Stimulated activated memory B cell treated with anti-CD40 and anti-IgM and Interleukin-4, amounts not matched to agents 10 μg/mL and 1 μg/mL and 100 μg/mL, for 72 hours (primary cell): ENCODE measurements at regions not wholly inside any gene's neighbourhood (a gene's known extent, or its start where the extent isn't known, plus 50 kb on each side); places are given as distances from the start of the nearest gene placed in this dataset.

ENCODE experiments used
- ATAC-seq: fragments of 150-1000 bp; cut with Tn5 transposase; 2 replicates; pipeline ENCODE4 v1.10.0; 2021
- H3K27ac Mint-ChIP-seq: one replicate; pipeline ENCODE4 v1.8.0; 2022; ENCODE audit warnings: mild to moderate bottlenecking, mixed read lengths
- H3K27me3 Mint-ChIP-seq: one replicate; pipeline ENCODE4 v1.8.0; 2022; ENCODE audit warnings: mixed read lengths
- H3K36me3 Mint-ChIP-seq: one replicate; pipeline ENCODE4 v1.8.0; 2022; ENCODE audit warnings: mixed read lengths
- H3K4me1 Mint-ChIP-seq: one replicate; pipeline ENCODE4 v1.8.0; 2022; ENCODE audit warnings: mixed read lengths
- H3K4me3 Mint-ChIP-seq: one replicate; pipeline ENCODE4 v1.8.0; 2022; ENCODE audit warnings: mild to moderate bottlenecking, moderate library complexity, mixed read lengths
- H3K9me3 Mint-ChIP-seq: one replicate; pipeline ENCODE4 v1.8.0; 2022; ENCODE audit warnings: mixed read lengths

DNA sequence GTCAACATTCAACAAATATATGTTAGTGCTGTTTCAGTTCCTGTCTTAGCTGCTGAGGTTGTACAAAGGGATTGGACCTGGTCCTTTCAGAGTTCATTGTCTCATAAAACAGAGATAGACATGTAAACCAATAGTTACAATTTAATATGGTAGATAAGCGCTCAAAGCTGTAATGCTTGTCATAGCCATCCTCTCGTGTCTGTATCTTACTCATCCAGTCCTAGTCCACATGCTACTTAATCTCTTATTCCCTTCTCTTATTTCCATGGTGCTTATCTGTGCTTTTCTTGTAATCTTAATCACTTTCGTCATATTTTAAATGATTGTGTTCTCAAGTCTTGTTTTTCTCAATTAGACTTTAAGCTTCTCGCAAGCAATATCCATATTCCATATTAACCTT is 185.2 kb upstream of the OBI1 start:
- H3K36me3 Mint-ChIP-seq = no peaks in the 10 kb centered on the region
- no peaks in the 10 kb centered on the region for H3K9me3 Mint-ChIP-seq
- H3K27me3 Mint-ChIP-seq = peaks cover 10% of the 10 kb centered on the region
- H3K4me1 Mint-ChIP-seq = no peaks in the 10 kb centered on the region
- ATAC-seq = no peak
- H3K4me3 Mint-ChIP-seq = no peak overlapping the region
- H3K27ac Mint-ChIP-seq = no peak overlapping the region

DNA sequence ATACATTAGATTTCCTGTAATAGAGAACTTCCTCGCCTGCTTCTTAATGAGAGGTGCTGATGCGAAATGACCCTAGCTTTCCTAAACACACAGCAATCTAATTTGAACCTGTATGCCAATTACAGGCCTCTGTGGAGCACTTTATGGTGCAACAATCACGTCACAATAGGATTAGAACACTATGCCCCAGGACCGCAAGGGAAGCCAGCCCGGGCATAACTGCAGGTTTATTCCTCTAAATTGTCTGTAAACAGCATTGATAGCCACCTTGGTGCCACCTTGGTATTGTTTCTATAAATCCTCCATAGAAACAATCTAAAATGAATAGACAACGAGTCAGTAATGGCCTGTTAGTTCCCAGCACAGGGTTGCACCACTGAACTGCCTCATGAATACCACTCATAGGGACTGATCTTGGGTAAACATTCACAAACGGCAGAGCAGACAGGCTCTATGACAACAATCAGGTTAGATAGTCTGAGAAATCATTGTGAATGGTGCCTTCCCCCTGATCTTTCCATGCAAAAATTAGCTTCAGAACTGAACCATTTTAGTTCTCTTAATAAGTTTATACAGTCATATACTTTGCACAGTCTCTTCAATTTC is 182.5 kb upstream of the OBI1 start:
- H3K36me3 Mint-ChIP-seq = no peaks in the 10 kb centered on the region
- no peaks in the 10 kb centered on the region for H3K9me3 Mint-ChIP-seq
- H3K4me1 Mint-ChIP-seq = no peaks in the 10 kb centered on the region
- no peak overlapping the region for H3K4me3 Mint-ChIP-seq
- no peak for ATAC-seq
- no peak overlapping the region for H3K27ac Mint-ChIP-seq
- peaks cover 10% of the 10 kb centered on the region for H3K27me3 Mint-ChIP-seq

DNA sequence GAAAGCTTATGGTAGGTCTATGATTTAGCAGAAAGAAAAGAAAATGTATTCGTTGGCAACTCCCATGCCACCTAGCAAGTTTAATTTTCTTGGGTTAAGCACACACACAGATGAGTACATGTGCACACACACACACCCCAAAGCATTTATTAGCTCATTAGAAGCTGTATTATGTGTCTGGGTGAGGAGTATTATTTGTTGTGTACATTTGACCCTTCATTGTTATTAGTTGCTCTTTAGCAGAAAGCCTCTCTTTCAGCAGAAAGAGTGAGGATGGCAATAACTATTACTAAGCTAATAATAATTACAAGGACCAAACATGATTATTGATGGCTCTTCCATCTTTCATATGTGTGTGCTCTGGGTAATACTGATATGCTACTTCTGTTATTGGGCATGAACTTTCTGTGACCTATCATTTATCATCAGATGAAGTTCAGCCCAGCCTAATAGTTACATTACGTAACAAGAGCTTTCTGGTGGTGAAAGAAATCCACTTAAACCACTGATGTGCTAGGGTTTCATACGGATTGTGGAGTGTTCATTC is 177.4 kb upstream of the OBI1 start:
- no peaks in the 10 kb centered on the region for H3K27me3 Mint-ChIP-seq
- ATAC-seq = no peak

DNA sequence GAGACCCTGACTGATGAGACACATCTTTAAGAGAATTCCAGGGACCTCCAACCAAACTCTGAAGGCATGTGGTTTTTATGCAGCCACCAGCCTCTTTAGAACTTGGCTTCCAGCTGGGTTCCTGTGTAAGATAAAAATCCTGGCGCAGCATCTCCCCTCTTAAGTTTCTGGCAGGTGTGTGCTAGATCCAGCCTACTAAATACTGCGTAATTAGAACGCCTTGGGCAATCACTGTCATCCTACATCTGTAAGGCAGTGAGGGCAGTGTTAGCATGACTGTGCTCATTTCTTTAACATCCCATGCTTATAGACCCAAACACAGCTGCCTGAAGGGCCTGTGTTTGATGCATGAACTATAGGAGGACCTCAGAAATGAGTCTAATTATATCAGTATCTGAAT is 173.5 kb upstream of the OBI1 start:
- no peaks in the 10 kb centered on the region for H3K36me3 Mint-ChIP-seq
- peaks cover 12% of the 10 kb centered on the region for H3K27me3 Mint-ChIP-seq
- ATAC-seq = no peak
- no peak overlapping the region for H3K27ac Mint-ChIP-seq
- H3K9me3 Mint-ChIP-seq = no peaks in the 10 kb centered on the region
- H3K4me3 Mint-ChIP-seq = no peak overlapping the region
- no peaks in the 10 kb centered on the region for H3K4me1 Mint-ChIP-seq

More for the DNA sequence above, 177.4 kb upstream of the OBI1 start:
- Mint-ChIP-seq H3K27ac (no peak overlapping the region), H3K4me1 (no peaks in the 10 kb centered on the region), H3K4me3 (no peak overlapping the region), H3K36me3 (no peaks in the 10 kb centered on the region), H3K9me3 (no peaks in the 10 kb centered on the region)

DNA sequence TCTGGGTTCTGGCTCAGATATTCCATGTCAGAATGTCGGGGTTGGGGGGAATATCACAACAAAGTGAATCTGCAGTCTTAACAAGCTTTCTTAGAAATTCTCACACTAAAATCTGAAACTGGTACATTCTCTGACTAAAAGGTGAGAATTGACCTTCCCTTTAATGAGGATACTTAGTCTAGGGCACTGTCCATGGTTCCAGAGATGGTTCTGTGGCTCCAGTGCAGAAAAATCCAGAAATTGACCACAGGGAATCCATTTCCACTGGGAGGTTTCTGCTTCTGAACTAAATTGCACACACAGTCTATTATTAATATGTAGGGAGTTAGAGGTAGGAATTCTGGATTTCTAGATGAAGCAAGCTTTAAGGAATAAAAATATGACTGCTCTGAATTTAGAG is 171.6 kb upstream of the OBI1 start:
- no peak for ATAC-seq
- Mint-ChIP-seq H3K27me3 (peaks cover 12% of the 10 kb centered on the region), H3K36me3 (no peaks in the 10 kb centered on the region), H3K4me3 (no peak overlapping the region), H3K4me1 (no peaks in the 10 kb centered on the region), H3K27ac (no peak overlapping the region), H3K9me3 (no peaks in the 10 kb centered on the region)

DNA sequence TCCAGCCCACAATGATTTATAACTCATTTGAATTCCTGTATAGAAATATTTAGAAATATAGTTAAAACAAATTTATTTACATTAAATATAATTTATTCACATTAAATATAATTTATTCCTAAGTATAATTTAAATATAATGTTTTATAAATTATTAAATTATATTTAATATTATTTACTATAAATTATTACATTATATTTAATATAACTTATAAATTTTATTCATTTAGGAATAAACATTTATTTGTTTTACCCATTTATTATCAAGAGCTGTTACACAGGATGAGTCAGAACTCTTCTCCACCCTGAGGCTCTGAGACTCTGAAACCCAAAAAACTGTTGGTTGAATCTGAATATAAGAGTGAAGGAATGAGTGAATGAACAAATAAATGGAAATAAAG is 170.9 kb upstream of the OBI1 start:
- Mint-ChIP-seq H3K4me3 (no peak overlapping the region), H3K9me3 (no peaks in the 10 kb centered on the region), H3K27ac (no peak overlapping the region), H3K36me3 (no peaks in the 10 kb centered on the region), H3K4me1 (no peaks in the 10 kb centered on the region), H3K27me3 (peaks cover 12% of the 10 kb centered on the region)
- ATAC-seq = no peak

DNA sequence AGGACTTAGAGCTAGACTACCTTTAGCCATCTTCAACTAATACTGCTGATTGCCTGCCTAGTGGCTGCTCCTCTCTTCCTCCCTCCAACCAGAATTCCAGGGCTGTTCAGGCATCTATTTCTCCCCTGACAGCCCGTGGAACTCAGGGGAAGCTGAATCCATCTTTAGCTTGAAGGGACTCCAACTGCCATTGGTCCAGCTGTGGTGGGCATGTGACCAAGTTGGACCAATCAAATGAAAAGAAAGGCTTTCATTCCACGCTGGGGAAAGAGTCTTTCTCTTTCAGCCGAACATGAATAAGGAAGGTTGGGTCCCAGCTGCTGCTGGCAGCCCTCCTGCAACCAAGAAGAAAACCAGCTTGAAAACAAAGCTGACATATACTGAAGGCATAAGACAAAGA is 168.5 kb upstream of the OBI1 start:
- peaks cover 12% of the 10 kb centered on the region for H3K27me3 Mint-ChIP-seq
- no peaks in the 10 kb centered on the region for H3K36me3 Mint-ChIP-seq
- H3K27ac Mint-ChIP-seq = no peak overlapping the region
- ATAC-seq = no peak
- H3K4me1 Mint-ChIP-seq = no peaks in the 10 kb centered on the region
- no peak overlapping the region for H3K4me3 Mint-ChIP-seq
- H3K9me3 Mint-ChIP-seq = no peaks in the 10 kb centered on the region

DNA sequence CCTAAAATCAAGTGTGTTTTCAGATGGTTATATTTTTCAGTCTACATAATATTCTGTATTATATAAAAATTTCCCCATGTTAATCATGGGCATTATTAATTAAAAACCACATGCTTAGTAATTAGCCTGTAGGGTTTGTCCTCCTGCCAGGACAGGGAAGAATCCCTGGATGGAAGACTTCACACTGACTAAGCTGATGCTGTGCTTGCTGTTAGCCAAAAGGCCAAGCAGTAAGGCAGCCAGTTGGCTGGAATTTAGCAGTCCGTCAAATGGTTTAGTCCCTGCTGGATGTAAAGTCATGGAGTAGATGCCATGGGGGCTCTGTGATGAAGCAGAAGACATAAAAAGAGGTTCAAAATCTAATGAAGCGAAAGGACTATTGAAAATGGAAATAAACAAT is 168.0 kb upstream of the OBI1 start:
- peaks cover 12% of the 10 kb centered on the region for H3K27me3 Mint-ChIP-seq
- H3K4me1 Mint-ChIP-seq = no peaks in the 10 kb centered on the region
- H3K36me3 Mint-ChIP-seq = no peaks in the 10 kb centered on the region
- no peak overlapping the region for H3K4me3 Mint-ChIP-seq
- H3K27ac Mint-ChIP-seq = no peak overlapping the region
- ATAC-seq = no peak
- H3K9me3 Mint-ChIP-seq = no peaks in the 10 kb centered on the region

DNA sequence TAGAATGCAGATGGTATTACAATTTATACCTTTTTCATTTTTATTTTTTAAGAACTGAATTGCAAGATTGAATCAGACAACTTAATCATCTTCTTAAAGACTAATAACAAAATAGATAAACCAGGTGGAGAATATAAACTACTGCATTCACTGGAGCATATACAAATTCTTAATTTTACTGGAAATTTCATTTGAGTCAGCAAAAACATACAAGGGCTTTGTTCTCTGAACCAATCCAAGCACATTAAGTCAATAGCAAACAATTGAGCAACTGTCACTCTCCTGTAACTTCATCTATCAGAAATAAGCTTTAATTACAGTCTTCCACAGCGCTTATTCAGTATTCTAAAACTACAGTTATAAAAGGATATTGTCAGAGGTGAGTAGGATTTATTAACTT is 167.4 kb upstream of the OBI1 start:
- H3K27me3 Mint-ChIP-seq = peaks cover 12% of the 10 kb centered on the region
- H3K36me3 Mint-ChIP-seq = no peaks in the 10 kb centered on the region
- no peaks in the 10 kb centered on the region for H3K9me3 Mint-ChIP-seq
- H3K4me3 Mint-ChIP-seq = no peak overlapping the region
- no peak overlapping the region for H3K27ac Mint-ChIP-seq
- ATAC-seq = no peak
- no peaks in the 10 kb centered on the region for H3K4me1 Mint-ChIP-seq

DNA sequence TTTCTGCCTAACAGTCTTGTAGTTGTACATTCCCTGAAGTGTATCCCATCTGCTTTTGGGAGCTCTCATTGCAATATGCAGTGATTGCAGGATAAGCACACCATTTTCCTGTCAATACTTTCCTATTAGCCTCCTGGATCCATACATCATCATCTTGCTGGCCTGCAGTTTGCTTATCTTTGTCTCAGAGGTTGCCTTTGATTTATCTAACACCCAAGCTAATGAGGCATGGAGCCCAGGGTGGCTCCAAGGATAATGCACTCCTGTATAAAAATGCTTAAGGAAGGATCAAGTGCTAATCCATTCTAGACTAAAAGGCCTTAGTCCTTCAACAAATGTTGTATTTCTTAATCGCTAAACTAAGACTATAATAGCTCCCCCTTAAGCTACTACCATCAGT is 161.6 kb upstream of the OBI1 start:
- Mint-ChIP-seq H3K36me3 (no peaks in the 10 kb centered on the region), H3K27me3 (peaks cover 14% of the 10 kb centered on the region), H3K9me3 (no peaks in the 10 kb centered on the region), H3K4me3 (no peak overlapping the region), H3K27ac (no peak overlapping the region), H3K4me1 (no peaks in the 10 kb centered on the region)
- ATAC-seq = no peak

DNA sequence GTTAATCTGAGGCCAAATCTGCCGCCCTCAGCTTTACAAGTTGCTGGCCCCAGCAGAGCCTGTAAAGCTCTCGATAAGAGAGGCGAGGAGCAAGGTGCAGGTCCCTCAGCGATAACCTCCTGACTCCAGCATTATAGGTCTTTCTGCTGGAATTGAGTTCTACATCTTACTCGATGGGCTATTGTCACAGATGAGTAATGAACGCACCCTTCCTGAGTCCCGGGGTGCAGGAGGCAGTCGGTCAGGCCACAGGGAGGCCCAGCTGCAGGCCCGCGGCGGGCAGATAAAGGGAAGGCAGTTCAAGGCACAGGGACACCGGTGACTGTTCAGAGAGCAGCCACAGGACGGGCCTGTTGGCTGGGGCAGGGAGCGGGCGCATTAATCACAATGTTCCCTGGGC is 157.6 kb upstream of the OBI1 start:
- H3K4me3 Mint-ChIP-seq = no peak overlapping the region
- no peaks in the 10 kb centered on the region for H3K4me1 Mint-ChIP-seq
- peaks cover 14% of the 10 kb centered on the region for H3K27me3 Mint-ChIP-seq
- H3K36me3 Mint-ChIP-seq = no peaks in the 10 kb centered on the region
- no peak for ATAC-seq
- H3K27ac Mint-ChIP-seq = no peak overlapping the region
- no peaks in the 10 kb centered on the region for H3K9me3 Mint-ChIP-seq

DNA sequence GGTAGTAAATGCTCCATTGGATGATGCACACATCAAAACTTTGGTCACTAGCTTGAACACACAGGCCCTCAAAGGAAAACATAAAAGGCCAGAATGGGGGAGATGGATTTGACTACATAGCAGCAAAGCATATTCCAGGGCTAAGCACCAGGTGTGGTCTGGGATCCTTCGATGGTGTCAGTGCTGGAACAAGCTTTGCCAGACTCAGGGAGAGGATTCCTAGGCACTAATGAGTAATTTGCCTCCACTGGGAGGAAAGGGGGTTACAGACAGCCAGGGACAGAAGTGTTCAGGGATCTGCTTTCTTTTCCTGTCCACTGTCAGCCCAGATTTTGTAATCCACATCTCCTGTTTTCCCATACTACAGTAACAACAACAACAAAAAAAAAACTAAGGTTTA is 157.2 kb upstream of the OBI1 start:
- Mint-ChIP-seq H3K36me3 (no peaks in the 10 kb centered on the region), H3K4me1 (no peaks in the 10 kb centered on the region), H3K9me3 (no peaks in the 10 kb centered on the region), H3K27me3 (peaks cover 14% of the 10 kb centered on the region), H3K27ac (no peak overlapping the region), H3K4me3 (no peak overlapping the region)
- no peak for ATAC-seq

DNA sequence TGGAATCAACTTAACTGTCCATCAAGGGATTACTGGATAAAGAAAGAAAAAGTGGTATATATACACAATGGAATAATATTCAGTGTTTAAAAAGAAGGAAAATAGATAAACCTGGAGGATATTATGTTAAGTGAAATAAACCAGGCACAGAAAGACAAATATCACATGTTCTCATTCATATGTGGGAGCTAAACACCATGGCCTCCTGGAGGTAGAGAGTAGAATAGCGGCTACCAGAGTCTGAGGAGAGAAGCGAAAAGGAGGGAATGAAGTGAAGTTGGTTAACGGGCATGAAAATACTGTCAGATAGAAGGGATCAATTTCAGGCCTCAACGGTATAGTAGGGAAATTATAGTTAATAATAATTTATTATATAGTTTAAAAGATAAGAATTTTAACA is 147.5 kb upstream of the OBI1 start:
- Mint-ChIP-seq H3K9me3 (peaks cover 5% of the 10 kb centered on the region), H3K27ac (no peak overlapping the region), H3K4me3 (no peak overlapping the region), H3K27me3 (peaks cover 38% of the 10 kb centered on the region), H3K4me1 (no peaks in the 10 kb centered on the region), H3K36me3 (no peaks in the 10 kb centered on the region)
- no peak for ATAC-seq

DNA sequence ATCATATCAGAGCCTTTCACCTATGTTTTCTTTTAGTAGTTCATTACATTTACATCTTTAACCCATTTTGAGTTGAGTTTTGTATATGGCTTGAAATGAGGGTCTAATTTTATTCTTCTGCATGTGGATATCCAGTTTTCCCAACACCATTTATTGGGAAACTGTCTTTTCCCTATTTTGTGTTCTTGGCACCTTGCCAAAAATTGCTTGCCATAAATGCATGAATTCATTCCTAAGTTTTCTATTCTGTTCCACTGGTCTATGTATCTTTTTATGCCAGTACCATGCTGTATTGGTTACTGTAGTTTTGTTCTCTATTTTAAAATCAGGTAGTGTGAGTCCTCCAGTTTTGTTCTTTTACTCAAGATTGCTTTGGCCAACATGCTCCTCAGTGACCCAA is 144.0 kb upstream of the OBI1 start:
- Mint-ChIP-seq H3K4me1 (no peaks in the 10 kb centered on the region), H3K9me3 (peaks cover 5% of the 10 kb centered on the region), H3K27ac (no peak overlapping the region), H3K27me3 (peaks cover 30% of the 10 kb centered on the region), H3K4me3 (no peak overlapping the region), H3K36me3 (no peaks in the 10 kb centered on the region)
- ATAC-seq = no peak

DNA sequence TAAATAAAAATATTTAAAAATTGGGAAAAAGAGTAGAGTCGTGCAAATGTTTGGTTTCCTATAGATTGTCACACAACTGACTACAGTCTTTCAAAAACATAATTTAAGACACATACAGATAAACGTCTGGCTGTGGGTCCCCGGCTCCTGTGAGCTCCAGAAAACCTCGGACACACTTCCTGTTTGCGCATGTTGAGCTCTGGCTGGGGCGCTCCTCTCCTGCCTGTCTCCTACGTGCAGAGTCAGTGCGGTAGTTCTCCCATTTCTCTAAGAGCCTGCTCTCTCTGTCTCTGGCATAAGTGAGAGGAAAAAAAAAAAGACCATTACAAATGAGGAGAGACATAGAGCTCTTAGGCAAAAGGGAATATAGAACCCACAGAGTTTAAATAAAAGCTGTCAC is 128.2 kb upstream of the OBI1 start:
- H3K4me1 Mint-ChIP-seq = no peaks in the 10 kb centered on the region
- H3K9me3 Mint-ChIP-seq = no peaks in the 10 kb centered on the region
- H3K4me3 Mint-ChIP-seq = no peak overlapping the region
- no peak for ATAC-seq
- no peak overlapping the region for H3K27ac Mint-ChIP-seq
- H3K36me3 Mint-ChIP-seq = no peaks in the 10 kb centered on the region
- H3K27me3 Mint-ChIP-seq = peaks cover 8% of the 10 kb centered on the region

DNA sequence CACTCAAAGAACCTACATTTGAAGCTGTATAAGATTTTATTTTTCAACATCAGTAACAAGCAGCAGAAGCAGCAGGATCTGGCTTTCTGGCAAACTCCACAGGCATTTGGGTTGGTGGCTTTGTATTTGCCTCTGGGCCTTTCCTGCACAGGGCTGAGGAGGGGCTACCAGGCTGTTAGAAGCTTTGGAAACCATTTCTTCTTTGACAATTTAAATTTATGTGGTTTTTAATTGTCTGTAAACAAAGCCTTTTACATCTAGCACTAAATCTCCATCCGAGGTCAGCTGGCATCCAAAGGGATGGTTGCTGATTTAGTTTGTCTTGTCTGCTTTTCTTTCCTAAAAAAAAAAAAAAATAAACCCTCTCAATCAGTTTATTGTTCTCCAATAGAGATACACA is 127.5 kb upstream of the OBI1 start:
- no peak overlapping the region for H3K4me3 Mint-ChIP-seq
- no peaks in the 10 kb centered on the region for H3K4me1 Mint-ChIP-seq
- peaks cover 11% of the 10 kb centered on the region for H3K27me3 Mint-ChIP-seq
- ATAC-seq = no peak
- H3K9me3 Mint-ChIP-seq = no peaks in the 10 kb centered on the region
- H3K36me3 Mint-ChIP-seq = no peaks in the 10 kb centered on the region
- H3K27ac Mint-ChIP-seq = no peak overlapping the region

DNA sequence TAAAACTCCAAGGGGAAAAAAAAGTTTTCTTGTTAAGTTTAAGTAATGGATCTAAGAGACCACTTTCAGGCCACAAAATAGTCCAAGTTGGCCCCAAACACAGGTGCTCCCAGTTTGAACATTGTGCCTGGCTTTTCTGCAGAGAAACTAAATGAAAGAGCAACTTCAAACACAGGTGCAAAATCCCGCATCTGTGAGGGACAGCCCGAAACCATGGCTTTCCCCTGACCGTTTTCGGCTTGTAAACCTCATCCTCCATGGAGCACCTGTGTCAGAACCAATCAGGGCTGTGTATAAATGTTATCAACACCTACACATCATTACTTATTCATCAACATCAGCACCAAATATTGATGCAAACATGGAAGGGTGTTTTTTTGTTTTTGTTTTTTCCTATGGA is 126.8 kb upstream of the OBI1 start:
- Mint-ChIP-seq H3K27me3 (peaks cover 18% of the 10 kb centered on the region), H3K27ac (no peak overlapping the region), H3K4me1 (no peaks in the 10 kb centered on the region), H3K4me3 (no peak overlapping the region), H3K9me3 (no peaks in the 10 kb centered on the region), H3K36me3 (no peaks in the 10 kb centered on the region)
- no peak for ATAC-seq
